ENCODE measurements at regions not wholly inside any gene's neighbourhood (a gene's known extent, or its start where the extent isn't known, plus 50 kb on each side); places are given as distances from the start of the nearest gene placed in this dataset.

DNA sequence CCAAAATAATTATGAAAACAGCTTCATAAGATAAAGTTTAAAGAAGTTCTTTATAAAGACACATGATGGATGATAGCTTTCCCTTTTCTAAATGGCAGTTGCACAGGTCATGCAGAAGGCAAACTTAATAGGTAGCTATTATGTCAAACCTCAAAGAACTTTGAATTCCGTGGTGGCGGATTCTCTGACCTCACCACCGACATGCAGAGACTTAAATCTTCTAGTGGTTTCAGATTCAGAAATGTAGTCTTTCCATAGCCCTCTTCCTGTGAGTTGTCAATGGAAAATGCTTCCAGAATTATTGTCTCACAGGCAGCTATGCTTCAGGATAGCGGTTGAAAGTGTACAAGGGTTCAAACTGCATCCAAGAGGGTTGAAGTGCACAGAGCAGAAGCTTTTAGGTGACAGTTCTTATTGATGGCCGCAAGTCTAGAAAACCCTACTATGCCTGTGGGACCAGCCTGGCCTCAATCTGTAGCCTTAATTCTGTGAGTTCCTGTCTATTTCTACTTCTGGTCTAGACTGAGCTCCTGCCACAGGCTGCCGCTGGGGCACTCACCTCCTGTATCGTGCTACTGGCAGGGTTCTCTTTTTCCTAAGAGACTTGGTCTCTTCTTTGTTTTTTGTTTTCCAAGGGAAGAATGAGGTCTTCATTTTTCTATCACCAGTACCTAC lies 117.0 kb upstream of the ERRFI1 start:
- WGBS, 2 donors, result 79% methylated on average over 7 of the region's 7 CpGs

DNA sequence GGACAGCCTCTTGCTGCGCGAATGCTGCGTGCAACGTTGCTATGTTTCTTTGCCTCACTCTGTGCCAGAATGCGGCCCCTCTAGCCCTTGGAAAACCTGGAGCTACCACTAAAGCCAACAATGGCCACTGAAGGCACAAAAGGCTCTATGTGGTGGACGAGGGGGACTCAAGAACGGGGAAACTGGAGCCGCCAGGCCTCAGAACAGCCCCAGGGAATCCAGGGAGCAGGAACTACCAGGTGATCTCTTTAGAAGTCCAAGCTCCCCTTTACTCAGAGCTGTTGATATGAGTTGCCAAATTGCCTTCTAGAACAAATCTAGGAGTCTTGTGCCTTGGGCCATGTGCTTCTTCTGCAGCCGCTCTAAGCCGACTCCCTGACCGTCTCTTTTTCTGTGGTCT lies 113.8 kb upstream of the ERRFI1 start:
- H3K4me1 ChIP-seq, result peaks cover 0 to 30% (median 10%) of the 10 kb centered on the region in 9 donors
- H3K4me3 ChIP-seq, result no peak overlapping the region
- H3K27me3 ChIP-seq, result peaks cover 0 to 4% (median 0%) of the 10 kb centered on the region in 7 donors
- H3K27ac ChIP-seq, result no peak overlapping the region
- TF ChIP-seq, protein P1, sequence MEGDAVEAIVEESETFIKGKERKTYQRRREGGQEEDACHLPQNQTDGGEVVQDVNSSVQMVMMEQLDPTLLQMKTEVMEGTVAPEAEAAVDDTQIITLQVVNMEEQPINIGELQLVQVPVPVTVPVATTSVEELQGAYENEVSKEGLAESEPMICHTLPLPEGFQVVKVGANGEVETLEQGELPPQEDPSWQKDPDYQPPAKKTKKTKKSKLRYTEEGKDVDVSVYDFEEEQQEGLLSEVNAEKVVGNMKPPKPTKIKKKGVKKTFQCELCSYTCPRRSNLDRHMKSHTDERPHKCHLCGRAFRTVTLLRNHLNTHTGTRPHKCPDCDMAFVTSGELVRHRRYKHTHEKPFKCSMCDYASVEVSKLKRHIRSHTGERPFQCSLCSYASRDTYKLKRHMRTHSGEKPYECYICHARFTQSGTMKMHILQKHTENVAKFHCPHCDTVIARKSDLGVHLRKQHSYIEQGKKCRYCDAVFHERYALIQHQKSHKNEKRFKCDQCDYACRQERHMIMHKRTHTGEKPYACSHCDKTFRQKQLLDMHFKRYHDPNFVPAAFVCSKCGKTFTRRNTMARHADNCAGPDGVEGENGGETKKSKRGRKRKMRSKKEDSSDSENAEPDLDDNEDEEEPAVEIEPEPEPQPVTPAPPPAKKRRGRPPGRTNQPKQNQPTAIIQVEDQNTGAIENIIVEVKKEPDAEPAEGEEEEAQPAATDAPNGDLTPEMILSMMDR (IDR thresholded peaks at IDR 0.05), result no peak
- 96 to 97% methylated on average over 11 of the region's 11 CpGs for WGBS, 2 donors
- DNase-seq (no peak), ATAC-seq (no peak)
- H3K36me3 ChIP-seq, result no peaks in the 10 kb centered on the region
- H3K9me3 ChIP-seq, result no peaks in the 10 kb centered on the region
- intact Hi-C loops (cut with DNase I), result loop anchor here in 2 of 10 donors (10.0 kb wide), 3 partner anchors 65 to 95 kb away; no protein-coding TSS in a partner anchor

More for the DNA sequence above, 117.0 kb upstream of the ERRFI1 start:
- no peak for ATAC-seq
- DNase-seq, result no peak
- Histone ChIP-seq H3K9me3 (no peaks in the 10 kb centered on the region), H3K27me3 (peaks cover 0 to 4% (median 0%) of the 10 kb centered on the region in 7 donors), H3K36me3 (no peaks in the 10 kb centered on the region), H3K27ac (no peak overlapping the region), H3K4me3 (no peak overlapping the region), H3K4me1 (peaks cover 0 to 13% (median 0%) of the 10 kb centered on the region in 9 donors)
- intact Hi-C loops (cut with DNase I), result no loop called here
- TF ChIP-seq, protein P1 (IDR thresholded peaks at IDR 0.05), result no peak

DNA sequence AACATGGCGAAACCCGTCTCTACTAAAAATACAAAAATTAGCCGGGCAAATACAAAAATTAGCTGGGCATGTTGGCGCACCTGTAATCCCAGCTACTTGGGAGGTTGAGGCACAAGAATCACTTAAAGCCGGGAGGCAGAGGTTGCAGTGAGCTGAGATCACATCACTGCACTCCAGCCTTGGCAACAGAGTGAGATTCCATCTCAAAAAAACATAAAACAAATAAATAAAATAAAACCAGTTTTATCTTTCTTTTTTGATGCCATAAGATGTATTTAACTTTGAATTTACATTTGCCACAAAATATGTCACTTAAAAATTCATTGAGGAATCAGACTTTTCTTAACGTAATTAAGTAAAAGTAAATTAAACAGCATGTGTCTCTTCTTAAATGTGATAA lies 113.3 kb upstream of the ERRFI1 start:
- no peak for ATAC-seq
- DNase-seq, result no peak
- peaks cover 0 to 6% (median 0%) of the 10 kb centered on the region in 7 donors for H3K27me3 ChIP-seq
- 94 to 96% methylated on average over 6 of the region's 6 CpGs for WGBS, 2 donors
- peaks cover 0 to 35% (median 15%) of the 10 kb centered on the region in 9 donors for H3K4me1 ChIP-seq
- intact Hi-C loops (cut with DNase I), result loop anchor here in 2 of 10 donors (10.0 kb wide), 3 partner anchors 65 to 95 kb away; no protein-coding TSS in a partner anchor
- TF ChIP-seq, protein P1 (IDR thresholded peaks at IDR 0.05), result no peak
- no peaks in the 10 kb centered on the region for H3K9me3 ChIP-seq
- no peaks in the 10 kb centered on the region for H3K36me3 ChIP-seq
- H3K27ac ChIP-seq, result no peak overlapping the region
- H3K4me3 ChIP-seq, result no peak overlapping the region

DNA sequence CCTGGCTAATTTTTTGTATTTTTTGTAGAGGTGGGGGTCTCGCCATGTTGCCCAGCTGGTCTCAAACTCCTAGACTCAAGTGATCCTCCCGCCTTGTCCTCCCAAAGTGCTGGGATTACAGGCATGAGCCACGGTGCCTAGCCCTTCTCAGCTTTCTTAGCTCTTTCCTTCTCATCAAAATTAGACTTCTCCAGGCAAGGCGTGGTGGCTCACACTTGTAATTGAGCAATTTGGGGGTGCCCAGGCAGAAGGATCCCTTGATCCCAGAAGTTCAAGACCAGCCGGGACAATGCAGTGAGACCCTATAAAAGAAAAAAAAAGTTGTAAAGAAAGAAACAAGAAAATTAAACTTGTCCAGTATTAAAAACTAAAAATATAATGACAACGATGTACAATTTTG lies 112.6 kb upstream of the ERRFI1 start:
- TF ChIP-seq, protein P1 (IDR thresholded peaks at IDR 0.05), result no peak
- DNase-seq, result no peak
- Histone ChIP-seq H3K36me3 (no peaks in the 10 kb centered on the region), H3K27ac (peak overlapping the region in 5 of 10 donors; percentile 42 to 79 (median 64)), H3K4me1 (peaks cover 0 to 41% (median 23%) of the 10 kb centered on the region in 9 donors), H3K9me3 (no peaks in the 10 kb centered on the region), H3K4me3 (no peak overlapping the region), H3K27me3 (peaks cover 0 to 6% (median 0%) of the 10 kb centered on the region in 7 donors)
- WGBS, 2 donors, result 94 to 95% methylated on average over 6 of the region's 6 CpGs
- no peak for ATAC-seq
- intact Hi-C loops (cut with DNase I), result loop anchor here in 2 of 10 donors (10.0 kb wide), 3 partner anchors 64 to 94 kb away; no protein-coding TSS in a partner anchor
